HG03139 (cell line): ENCODE measurements at regions not wholly inside any gene's neighbourhood (a gene's known extent, or its start where the extent isn't known, plus 50 kb on each side); places are given as distances from the start of the nearest gene placed in this dataset.

Experiments used
- ATAC-seq: cut with Tn5 transposase; IDR thresholded peaks from one replicate; pipeline ENCODE4 v1.9.1; 2021; ENCODE audit not compliant: unreplicated experiment

DNA sequence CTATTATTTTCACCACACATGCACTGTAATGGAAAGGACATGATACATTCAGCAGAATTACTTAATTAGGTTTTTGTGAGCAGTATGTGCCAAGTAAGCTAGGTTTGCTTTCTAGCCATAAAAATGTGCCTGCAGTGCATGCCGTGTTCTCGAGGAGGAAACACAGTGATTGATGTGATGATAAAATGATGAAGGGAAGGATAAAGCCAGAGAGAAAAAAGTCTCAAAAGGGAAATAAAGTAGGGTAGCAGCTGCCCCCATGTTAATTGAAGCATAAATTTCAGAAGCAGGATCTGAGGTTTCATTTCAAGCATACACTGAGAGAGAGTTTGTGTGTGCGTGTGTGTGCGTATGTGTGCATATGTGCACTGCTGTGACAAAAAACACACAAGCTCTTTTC, 714.2 kb upstream of the C9orf72 start:
- no peak for ATAC-seq

DNA sequence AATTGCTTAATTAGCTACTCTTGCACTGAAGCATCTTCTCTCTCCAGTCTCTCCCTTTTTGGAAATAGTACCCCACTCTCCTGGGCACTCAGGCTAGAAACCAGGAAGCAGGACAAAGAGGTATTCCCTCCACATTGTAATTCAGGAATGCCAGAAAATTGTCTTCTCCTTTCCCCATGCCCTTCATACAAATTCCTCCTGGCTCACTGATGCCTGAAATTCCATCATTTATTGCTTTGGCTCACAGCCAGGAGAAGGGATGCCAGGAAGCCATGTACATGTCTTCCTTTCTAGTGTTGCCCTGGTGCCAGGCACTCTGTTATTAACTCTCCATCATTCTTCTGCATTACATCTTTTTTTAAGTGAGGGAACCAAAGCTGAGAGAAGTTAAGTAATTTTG, 716.5 kb upstream of the C9orf72 start:
- ATAC-seq, result no peak

DNA sequence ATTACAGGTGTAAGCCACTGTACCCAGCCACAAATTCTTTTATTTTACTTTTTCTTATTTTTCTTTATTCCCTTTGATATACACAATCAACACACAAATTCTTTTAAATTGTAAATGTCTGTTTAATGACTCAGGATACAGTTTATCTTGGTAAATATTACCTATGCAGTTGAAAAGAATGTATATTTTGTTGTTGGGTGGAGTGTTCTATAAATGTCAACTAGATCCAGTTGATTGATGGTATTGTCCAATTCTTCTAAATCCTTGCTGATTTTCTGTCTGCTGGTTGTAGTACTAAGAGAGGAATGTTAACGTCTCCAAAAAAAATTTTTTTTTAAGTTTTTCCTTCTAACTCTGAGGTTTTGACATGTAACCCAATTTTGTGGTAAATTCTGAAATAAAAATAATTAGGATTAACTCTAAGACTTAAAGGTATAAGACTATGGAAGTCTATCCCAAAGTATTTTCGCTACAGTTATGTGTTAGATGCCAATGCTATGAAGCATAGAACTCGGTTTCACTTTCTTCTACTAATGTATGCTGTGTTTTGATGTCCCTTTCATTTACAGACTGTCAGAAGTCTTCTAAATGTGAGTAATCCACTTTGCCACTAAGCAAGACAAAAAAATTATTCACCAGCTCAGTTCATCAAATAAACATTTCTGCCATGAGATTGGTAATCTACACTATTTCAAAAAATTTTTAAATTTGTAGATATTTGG, 720.2 kb upstream of the C9orf72 start:
- ATAC-seq, result no peak

DNA sequence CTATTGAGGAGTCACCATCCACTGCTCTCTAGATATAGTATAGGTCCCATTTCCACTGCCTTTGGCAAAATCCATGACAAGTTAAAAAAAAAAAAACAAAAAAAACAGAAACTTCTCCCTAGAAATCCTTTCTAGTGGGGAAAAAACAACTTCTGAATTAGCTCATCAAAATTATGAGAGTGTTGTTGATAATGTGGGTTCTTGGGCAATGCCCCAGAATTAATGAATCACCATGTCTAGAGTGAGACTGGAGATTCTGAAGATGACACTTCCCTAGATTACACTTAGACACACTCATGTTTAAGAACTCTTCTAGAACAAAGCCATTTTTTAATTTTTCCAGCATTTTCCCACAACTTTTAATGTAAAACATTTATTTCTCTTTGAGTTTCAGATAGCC, 728.0 kb upstream of the C9orf72 start:
- ATAC-seq, result no peak

DNA sequence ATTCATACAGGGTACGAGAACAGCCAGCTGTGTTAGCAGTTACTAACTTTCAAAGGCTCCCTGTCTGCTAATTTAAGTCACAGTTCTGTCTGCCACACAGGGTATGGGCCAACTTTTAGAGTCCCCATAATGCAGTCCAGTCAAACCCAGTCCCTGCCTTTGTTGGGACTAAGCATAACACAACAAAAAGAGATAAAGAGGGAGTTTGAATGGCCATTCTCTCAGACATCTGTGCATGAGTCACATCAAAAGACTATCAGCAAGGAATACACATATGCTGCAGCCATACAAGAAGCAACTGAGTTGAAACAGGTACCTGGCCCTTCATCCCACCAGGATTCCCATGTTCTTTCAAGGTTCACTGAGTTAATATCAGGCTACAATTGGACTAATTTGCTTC, 744.5 kb upstream of the C9orf72 start:
- ATAC-seq, result no peak

DNA sequence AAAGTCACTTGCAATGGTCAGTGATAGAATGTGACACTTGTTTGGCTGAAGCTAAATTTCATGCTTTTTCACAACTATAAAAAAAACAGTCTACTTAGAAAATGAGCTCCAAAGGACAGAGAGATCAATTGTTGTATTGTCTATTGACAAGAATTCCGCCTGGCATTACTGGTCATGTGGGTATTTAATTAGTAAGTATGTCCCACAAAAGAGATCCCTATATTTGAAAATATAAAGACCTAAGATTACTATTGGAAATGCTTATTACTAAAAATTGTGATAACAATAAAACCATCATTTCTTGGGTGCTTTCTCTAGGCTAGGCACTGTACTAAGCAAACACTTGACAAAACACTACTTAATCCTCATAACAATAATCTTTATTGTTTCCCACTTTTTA, 745.2 kb upstream of the C9orf72 start:
- ATAC-seq, result no peak

DNA sequence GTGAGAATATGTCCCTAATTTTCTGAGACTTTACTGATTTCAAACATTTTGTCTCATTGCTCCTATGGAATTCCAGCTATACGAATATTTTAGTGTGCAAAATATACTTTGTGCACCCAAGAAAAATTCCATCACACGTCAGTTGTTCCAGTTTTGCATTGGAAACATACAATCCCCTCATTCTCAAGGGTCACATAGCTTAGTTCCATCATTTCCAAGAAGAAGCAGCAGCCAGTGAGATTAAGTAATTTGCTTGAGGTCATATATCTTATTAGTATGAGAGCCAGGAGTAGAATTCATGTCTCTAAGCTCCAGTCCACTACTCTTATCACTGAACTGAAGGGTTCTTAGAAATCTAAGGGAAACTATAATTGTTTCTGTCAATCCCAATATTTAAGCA, 746.7 kb upstream of the C9orf72 start:
- ATAC-seq, result no peak

DNA sequence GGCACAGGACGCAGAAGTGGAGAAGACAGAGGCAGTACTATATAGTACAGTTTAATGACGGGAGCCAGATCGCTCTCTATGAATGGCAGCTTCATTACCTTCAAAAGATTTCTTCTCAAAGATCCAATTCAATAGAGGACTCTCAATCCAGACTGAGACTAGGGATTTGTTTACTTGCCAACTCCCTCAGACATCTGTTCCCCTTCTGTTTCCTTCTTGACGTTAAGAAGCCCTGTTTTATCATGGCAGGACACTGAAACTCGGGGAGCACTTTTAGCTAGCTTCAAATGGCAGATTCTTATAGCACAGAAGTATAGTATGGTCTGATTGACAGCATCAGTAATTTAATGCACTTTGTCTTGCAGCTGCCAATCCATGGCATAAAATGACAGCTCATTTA, 747.3 kb upstream of the C9orf72 start:
- no peak for ATAC-seq

DNA sequence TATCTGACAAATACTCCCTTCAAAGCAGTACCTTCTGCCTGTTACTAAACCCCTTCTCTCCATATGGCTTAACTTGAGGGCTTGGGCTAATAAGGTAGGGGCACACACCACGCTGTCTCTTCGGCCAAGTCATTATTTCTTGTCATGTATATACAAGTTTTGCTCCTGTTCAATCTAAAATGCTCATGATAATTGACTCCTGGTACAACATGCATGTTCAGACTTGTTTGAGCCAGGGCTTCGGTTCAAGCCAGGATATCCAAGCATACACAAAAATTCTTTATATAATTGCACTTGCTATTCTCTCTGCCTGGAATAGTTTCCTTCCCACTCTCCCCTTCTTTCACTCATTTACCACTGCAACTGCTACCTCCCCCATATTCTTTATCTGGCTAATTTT, 756.0 kb upstream of the C9orf72 start:
- ATAC-seq, result no peak

DNA sequence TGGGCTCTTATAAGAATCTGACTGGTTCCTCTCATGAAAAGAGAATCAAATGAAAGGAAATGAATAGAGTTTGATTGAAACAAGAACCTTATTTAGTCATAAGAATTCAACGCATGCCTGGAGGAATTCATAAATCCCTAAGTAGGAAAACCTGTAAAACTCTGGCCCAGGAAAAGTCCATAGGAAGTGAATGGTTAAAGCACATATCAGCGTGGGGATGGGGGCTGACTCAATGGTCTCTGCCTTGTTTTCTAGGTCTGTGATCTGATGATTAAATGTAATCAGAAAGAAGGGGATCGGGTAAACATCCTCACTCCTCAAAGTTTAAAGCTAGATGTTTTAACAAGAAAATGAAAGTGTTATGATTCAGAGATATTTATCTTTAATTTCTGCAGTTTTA, 759.4 kb upstream of the C9orf72 start:
- ATAC-seq, result no peak

DNA sequence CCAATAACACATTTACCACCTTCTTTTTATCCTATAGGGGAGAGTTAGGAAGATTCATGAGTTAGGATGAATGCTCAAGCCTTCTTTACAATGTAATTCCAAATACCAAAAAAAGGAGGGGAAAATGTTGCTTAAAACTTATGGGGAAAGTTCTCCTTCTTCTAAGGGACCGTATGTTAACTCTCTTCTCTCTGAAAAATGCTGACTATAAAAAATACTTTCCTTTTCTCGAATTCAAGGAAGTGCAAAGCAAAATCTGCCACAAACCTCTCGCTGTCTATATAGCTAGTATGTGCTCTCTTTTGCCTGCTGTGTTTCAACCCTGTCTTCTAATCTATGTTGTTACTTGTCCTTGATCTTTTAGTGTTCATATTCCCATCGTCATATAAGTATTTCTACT, 768.6 kb upstream of the C9orf72 start:
- no peak for ATAC-seq

DNA sequence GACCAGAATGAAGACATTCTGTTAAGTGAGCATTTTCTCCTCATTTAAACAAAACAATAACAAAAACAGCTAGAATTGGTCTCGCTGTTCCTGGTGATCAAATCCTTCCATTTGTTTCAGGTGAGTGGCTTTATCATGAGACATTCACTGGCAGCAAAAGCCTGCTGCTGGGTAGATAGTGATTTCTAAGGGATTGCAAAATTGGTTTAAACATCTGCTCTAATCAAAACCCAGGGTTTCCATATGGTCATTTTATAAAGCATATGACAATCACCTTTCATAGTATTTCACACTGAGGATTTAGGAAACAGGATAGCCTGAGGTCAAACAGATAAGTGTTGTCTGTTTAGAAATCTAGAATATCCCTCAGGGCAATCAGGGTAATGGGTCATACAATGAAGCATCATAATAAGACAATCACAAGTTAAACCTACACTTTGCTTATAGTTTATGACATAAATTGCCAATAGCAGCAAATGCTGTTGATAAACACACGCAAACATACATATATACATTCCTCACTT, 769.6 kb upstream of the C9orf72 start:
- no peak for ATAC-seq

DNA sequence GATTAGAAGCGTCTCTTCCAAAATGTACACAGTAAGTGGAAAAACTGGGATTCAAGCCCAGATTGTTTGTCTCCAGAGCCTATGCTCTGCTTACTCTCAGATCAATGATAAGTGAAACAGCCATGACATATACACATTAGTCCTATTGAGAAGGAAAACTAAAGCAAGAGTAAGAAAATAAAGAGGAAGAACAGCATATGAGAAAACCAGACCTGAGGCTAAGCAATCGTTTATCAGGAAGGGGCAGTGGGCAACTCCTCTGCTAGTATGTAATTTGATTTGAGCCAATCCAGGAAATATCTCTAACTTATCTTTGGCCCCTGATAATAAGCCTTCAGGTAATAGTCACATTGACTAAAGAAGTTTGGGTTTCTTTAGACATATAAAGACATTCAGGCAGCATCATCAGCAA, 789.9 kb upstream of the C9orf72 start:
- ATAC-seq, result no peak

DNA sequence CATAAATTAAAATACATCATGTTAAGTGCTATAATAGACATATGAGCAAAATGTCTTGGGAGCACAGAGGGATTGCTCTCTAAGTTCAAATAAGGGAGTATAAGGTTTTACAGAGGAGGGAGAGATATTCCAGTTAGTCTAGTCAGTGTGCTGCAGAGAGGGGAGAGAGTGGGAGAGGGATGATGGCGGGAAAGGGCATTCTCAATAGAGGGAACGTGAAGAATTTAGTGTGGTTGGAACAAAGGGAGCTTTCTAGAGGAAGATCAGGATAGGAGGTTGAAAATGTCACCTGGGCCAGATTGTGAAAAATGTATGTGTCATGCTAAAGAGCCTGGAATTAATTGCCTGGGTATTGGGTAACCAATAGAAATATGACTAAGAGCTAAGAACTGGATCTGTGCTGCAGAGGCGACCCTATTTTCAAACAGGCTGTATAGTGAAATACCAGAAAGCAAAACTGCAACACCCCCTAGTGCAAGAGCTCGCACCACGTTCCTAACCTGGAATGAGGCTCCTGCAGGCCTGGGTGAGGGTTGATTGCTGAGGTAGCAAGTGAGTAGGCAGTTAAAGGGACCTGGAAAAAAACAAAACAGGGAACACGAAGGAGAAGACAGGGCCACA, 791.8 kb upstream of the C9orf72 start:
- ATAC-seq, result no peak

DNA sequence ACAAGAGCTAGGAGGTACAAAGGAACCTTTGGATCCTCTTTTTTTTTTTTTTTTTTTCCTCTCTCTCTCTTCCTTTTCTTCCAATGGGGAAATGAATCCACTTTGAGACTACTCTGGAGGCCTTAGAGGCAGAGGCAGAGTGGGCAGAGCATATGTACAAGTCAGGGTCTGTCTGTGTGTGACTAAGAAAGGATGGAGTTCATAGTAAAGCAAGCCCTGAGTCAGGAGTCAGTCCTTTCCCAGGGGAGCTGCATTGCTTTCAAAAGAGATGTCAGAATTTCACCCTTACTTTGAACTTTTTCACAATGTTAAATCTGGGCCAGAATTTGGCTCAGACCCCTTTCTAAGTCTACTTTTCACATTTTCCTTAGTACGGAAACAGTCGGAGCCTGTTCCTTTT, 792.4 kb upstream of the C9orf72 start:
- no peak for ATAC-seq

DNA sequence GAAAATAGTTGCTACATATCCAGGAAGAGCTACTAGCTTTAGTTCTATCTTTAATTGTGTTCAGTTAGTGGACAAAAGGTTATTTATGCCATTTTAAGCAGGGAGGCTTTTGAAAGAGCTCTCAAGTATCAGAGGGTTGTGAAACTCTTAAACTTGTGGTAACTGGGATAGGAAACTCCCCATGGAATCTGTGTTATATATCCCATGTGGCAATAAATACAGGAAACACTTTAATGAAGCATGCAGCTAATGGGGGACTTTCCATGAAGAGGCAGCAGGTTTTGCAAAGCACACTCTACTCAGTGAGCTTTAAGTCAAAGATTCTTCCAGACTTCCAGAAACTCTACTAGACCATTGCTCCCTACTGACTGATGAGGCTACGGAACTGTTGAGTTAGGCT, 805.0 kb upstream of the C9orf72 start:
- no peak for ATAC-seq

DNA sequence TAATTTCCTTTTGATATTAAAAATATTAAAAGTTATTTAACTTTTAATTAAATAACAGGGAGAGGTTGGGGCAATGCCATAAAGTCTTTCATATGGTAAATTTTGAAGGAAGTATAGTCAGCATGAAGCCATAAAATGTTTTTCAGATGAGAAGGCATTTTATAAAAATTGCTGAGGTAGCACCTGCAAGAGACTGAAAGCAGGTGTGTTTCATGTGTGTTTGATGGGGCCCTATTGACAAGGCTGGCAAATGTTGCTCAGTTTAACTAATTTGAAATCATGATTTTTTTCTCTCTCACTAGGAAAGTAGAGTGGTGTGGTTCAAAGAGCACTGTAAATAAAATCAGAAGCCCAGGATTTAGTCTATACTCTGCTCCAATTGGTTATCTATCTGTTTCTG, 805.8 kb upstream of the C9orf72 start:
- no peak for ATAC-seq

DNA sequence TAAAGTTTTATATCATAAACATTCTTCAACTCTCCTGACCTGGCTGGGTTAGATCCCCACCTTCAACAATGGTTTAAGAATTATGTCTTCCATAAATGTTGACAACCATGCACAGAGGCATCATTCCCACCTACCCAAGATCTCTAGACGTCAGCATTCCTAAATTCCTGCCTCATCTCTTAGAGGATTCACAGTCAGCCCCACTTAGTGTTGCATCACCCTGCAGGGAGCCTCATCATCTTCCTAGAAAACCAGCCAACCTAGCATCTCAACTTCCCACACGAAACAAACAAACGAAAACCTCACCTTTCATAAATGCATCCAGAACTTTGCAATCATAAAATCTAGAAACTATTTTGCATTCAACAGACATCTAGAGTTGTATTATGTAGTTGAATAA, 816.1 kb upstream of the C9orf72 start:
- ATAC-seq, result no peak

DNA sequence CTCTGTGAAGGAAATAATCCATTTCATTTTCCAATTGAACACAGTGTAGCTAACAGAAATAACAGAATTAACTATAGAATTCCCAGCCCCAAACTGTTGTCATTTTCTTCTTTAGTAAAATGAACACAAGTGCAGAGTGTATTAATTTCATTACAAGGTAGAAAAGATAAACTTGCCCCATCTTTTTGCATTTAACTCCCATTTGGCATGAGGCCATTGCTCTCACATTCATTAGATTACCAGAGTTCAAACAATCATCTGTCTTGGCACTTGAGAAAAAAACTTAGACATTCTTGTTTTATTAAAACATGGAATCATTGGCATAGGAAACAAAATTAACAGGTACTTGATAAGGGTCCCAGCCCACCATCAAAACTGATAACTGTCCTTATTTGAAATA, 821.5 kb upstream of the C9orf72 start:
- ATAC-seq, result no peak

DNA sequence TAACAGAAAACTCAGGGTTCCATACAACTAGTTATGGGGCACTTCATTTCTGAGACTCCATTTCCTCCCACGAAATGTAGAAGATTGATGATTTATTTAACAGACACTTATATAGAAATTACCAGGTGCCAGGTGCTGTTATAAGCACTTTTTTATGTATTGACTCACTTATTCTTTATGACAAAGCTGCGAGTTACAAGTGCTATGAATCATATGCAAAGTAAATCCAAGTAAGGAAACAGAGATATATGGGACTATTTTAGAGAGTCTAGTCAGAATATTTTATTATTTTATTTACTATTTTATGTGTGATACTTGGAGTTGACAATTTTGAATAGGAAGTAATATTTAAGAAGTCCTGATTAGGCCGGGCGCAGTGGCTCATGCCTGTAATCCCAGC, 822.8 kb upstream of the C9orf72 start:
- no peak for ATAC-seq

DNA sequence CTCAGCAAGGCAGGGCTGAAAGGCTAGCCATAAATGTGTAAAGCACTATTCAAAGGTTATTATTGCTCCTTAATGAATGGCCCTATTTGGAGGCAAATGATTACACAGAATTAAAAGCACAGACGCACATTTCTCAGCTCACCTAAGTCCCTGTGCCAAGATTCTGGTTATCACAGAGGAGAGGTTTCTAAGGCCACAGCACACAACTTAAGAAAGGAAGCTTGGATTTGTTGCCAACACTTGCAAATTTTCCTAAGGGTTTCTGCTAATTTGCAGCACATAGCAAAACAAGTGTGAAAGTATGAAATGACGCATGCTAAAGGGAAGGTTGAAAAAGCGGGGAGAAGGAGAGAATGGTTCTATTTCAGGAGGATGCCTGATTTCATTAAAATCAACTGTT, 834.1 kb upstream of the C9orf72 start:
- no peak for ATAC-seq

DNA sequence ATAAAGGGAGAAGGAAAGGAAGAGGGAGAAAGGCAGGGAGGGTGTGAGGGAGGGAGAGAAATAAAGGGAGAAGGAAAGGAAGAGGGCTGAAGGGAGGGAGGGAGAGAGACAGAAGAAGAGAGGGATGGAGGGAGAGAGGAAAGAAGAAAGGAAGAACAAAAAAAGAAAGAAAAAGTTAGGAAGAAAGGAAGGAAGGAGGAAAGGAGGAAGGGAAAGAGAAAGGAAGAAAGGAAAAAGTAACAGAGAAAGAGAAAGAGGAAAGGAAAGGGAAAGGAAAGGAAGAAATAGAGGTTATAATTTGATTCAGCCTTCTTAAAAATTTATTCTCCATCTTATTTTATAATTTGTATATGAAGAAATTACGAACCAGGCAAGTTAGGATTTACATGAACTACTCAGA, 836.6 kb upstream of the C9orf72 start:
- no peak for ATAC-seq

DNA sequence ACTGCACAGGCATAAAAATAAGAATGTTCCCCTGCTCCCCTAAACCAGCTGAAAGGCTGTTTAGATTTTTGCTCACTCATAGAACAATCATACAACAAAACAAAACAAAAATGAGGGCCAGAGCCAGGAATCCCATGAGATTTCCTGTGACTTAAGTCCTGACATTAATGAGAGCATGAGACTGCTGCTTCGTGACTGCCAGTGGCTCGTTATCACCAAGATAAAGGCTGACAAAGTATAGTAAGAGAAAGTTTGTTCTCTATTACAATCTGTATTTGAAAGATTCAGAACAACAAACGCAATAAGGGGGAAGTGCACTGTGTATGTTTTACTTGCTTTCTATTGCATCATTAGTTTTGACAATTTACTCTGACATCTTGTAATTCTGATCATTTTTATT, 837.1 kb upstream of the C9orf72 start:
- no peak for ATAC-seq
